Anterior cingulate cortex (tissue), 58 donors: ENCODE measurements at regions not wholly inside any gene's neighbourhood (a gene's known extent, or its start where the extent isn't known, plus 50 kb on each side); places are given as distances from the start of the nearest gene placed in this dataset.
A peak's percentile ranks its signal among the peaks of the same experiment; 100 is the strongest.

ENCODE experiments used
- DNase-seq, 58 donors: peaks; one replicate each; lab custom pipeline; 2025; lab: John Stamatoyannopoulos, UW

DNA sequence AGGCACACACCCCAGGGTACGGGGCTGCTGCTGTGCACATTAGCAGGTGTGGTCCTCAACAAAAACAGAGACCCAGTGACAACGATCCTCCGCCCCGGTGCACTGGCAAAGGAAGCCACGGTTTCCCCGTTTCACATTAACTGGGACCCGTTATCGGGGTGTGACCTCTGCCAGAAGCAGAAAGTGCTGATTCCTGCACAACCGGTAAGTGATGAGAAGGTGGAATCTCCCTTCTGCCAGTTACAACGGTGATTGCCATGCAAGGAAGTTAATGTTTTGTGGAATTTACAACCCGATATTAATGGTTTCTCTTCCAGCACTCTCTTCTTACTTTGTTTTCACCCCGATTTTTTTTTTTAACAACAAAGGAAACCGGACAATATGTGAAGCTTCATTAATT, 294.9 kb upstream of the IRX1 start:
- DNase-seq, result no peak

DNA sequence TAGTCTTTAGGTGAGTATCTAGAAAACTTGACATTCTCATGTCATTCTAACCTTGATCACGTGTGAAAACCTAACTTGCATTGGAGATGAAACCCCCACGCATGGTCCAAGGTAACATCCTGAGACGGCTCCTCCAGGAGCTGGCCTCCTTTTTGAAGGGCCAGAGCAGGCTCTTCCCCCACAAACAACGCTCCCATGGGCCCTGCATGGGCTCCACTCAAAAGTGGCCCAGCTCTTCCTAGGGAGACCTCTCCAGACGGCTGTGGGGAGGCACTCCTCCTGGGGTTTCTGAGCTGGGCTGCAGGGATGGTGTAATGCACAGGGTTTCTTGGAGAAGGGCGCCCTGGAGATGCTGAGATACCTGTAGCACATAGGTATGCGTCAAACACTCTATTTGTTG, 296.2 kb upstream of the IRX1 start:
- DNase-seq, result no peak

DNA sequence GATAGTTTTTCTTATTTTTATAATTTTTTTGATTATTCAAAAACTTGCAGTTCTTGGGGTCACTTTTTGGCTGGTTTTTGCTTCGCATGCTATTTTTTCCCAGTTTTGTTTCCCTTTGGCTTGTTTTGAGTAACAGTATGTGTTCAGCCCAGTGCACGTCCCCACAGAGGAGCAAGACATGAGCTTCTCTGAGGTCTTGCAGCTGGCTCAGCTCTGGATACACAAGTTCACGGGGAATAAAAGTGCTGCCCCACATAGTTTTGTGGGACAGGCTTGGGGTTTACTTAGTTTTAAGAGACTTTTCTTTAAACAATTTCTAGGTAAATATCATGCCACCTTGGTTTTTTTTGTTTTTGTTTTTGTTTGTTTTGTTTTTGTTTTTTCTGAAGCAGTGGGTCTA, 297.8 kb upstream of the IRX1 start:
- DNase-seq, result no peak

DNA sequence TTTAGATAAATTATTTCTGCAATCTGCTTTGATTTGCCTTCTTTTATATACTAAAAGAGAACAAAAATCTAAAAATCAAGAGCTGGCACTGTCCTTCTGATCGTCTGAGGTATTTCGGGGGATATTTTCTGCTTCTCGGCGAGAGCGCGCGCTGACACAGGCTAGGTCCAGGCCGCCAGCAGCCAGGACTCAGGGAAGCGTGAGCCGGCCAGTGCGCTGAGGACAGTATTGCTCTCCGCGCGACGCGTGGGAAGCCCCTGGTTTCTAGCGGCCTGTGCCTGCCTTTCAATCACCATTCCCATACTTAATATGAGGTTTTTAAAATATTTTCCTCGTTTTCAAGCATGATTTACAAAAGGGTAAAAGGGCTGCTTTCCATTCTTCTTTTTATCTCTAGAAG, 307.3 kb upstream of the IRX1 start:
- no peak for DNase-seq

DNA sequence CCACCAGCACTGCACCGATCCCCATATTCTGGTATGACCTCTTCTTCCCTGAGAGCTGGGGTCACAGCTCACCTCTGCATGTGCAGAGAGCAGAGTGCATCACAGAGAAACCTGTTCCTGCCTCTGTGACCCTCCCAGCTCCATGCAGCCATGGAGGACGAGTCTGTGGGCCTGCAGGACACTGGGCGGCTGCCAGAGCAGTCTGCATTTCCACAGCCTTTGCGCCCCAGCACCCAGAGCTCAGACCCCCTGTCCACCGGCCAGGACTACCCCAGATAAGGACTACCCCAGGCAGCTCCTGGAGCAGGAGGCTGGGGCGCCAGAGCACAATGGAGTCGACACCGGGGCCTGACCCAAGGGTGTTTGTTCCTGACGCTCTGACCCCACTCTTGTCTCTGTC, 308.1 kb upstream of the IRX1 start:
- DNase-seq, result no peak

DNA sequence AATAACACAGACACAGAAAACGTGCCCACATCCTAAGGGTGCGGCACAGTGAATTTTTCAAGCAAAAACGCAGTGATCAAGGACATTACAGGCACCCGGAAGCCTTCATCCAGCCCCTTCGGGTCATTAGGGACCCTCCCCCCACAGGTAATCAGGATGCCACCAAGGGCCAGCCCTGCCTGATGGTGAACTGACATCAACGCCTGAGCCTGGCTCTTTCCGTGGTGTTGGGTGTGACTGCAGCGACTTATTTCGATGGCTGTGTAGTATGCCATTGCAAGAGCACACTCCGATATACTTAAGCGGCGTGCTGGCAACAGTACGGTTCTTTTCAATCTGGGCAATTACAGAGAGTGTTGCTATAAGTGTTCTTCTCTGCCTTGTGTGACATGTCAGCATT, 310.0 kb upstream of the IRX1 start:
- DNase-seq, result no peak

DNA sequence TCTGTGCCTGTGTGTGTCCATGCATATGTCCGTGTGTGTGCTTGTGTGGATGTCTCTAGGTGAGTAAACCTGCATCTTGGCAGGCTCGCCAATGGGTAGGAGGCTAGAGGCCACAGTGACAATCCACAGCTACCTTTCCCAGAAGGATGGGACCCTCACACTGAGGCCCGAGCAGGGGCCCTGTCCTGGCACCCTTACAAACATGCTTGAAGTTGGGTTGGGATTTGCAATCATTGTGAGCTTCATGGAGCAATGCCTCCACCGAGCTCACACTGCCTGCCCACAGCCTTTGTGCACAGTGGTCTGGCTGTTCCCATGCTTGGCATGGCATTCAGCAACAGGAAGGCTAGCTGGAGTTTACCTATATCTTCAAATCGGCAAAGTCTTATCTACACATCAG, 311.1 kb upstream of the IRX1 start:
- no peak for DNase-seq

DNA sequence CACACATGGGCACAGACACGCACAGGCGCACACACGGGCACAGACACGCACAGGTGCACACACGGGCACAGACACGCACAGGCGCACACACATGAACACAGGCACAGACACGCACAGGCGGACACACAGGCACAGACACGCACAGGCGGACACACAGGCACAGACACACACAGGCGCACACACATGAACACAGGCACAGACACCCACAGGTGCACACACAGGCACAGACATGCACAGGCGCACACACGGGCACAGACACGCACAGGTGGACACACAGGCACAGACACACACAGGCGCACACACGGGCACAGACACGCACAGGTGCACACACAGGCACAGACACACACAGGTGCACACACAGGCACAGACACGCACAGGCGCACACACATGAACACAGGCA, 312.8 kb upstream of the IRX1 start:
- no peak for DNase-seq

DNA sequence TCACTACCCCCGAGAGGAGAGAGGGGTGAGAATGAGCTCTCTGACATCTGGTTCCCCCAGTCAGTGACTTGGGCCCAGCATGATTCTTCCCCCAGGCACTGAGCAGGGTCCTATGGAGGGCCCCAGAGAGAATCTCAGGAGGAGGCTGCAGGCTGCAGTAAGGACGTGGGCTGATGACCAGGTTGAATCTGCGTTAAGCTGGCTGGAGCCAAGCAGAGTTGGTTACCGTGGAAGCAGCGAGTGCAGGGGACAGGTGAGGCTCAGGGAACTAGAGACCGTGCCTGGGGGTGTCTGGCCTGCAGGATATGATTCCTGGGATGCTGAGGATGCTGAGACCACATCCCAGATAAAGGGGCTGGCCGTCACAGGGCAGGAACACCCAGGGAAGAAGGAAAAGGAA, 314.3 kb upstream of the IRX1 start:
- no peak for DNase-seq

DNA sequence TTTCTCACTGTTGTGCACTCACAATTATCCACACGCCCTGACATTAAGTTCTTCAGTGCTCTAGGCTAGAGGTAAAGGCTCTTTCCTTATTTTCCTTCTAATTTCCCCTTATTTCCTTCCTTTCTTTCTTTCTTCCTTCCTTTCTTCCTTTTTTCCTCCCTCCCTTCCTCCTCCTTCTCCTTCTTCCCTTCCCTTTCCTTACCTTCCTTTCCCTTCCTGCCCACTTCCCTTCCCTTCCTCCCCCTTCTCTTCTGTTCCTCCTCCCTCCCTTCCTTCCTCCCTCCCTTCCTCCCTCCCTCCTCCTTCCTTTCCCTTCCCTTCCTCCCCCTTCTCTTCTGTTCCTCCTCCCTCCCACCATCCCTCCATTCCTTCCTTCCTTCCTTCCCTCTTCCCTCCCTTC, 317.0 kb upstream of the IRX1 start:
- no peak for DNase-seq

DNA sequence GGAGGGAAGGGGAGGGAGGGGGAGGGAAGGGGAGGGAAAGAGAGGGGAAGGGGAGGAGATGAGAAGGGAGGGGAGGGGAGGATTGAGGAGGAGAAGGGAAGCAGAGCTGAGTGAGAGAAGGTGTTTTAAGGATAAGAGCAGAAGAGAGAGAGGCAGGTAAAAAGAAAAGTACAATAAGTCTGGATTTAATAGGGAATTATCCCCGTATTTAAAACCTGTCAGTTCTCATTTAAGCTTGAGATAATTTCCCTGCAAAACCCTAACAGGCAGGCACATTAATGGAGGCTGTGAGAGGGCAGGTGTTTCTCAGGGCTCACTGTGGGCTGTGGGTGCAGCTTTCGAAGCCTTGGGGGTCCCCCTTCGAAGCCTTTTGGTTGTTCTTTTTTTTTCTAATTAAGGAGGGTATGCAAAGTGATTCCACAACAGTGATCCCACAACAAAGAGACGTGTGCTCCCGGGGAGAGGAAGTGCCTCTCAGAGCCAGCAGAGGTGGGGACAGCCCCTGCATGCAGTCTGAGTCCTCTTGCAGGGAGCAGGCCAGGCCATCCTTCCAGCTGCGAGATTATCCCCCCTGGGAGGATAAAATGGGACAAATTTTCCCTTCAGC, 317.9 kb upstream of the IRX1 start:
- no peak for DNase-seq

DNA sequence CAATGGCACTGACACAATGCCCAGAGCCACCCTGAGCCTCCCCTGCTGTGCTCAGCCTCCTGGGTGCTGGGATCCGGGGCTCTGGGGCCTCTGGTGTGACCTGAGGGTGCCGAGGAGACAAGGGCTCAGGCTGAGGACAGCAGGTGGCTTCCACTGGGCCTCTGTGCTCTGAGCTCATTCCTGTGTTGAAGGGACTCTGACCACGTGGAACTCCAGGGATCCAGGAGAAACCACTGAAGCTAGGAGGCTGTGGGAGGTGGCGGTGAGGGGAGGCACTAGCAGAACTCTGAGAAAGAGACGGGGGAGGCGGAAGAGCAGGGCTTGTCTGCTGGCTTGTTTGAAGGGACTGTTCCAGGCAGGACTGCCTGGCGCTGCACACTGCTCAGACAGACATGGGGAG, 318.7 kb upstream of the IRX1 start:
- no peak for DNase-seq

DNA sequence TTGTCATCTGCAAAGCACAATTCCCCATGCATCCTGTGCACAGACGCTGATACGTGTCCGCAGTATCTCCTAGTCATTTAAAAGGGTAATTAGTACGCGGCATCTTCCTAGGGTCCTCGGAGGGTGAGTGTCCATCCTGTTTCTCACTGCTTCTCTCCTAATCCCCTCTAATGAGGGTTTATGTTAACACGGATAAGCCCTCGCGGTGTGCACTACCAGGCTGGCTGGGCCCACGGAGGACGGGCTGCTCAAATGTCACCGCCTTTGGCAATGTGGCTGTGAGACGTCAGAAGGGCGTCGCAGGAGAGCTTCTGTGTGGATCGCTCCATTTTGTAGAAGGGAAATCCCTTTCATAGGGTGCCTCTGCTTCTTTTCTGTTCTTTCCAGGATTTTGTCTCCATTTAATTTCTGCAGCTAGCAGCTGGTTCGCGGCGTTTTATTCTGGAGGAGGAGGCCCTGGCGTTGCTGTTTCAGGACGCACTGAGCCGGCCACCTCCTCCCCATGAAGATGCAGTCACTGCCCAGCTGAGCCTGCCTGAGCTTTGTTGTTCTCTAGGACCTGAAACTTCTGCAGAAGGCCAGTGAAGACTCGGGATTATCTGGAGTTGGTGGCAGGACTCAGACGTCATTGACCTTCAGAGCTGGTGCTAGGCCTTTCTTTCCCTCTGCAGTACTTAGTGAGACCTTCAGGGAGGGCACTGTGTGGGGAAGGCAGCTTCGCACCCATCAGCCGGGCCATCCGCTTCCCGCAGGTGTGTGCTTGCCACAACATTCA, 326.1 kb upstream of the IRX1 start:
- no peak for DNase-seq

DNA sequence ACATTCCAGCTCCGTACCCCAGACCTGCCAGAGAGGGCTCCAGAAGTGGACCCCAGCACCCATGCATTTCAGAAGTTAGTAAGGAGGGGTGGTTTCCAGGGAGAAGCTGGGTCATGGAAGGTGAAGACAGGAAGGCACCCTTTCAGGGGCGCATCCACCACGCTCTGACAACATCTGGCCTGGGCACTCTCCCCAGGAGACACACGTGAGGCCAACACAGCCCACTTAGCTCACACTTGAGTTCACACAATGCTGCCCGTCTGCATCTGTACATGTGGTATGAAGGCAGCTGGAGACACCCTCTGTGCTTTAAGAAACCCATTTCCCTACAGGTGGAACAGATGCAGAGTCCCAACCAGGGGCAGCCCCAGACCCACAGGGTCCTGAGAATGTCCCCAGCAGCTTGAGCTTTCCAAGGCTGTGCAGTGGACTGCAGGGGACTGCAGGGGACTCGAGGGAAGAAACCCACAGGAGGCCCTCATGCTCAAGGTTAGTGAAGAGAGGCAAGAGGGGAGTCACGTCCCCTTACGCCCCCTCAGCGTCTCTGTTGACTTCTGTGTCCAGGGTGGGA, 326.8 kb upstream of the IRX1 start:
- DNase-seq, result no peak

DNA sequence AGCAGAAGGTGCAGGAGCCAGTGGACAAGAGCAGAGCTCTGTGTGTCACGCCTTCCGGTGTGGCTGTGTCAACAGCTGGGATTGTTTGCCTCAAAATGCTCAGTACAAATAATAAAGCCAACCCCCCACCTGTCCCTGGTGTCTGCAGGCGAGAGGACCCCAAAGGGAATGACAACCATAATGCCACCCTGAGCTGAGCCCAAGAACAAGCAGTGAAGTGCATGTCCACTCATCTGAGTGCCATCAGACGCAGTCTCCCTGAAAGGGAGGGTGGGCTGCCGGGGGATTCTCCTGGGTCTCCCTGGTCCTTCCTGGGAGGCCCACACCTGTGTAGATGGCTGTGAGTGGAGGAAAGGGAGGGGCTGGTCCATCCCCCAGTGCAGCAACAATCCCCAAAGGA, 328.8 kb upstream of the IRX1 start:
- DNase-seq, result no peak

DNA sequence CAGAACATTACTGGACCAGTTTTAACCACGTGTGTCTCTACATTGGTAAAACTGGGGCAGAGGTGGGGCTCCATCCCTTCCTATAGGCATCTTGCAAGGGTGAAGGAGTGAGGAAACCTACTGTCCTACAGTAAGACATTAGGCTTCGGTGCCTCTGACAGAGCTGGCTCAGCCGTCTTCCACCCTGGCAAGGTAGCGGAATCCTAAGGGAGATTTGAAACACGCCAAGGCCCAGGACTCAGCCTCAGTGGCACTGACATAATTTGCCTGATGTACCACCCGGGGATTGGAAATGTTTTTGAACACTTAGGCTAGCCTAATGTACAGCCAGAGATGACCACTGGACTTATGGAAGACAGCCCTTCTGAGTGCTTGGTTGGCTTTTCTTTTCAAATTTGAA, 329.7 kb upstream of the IRX1 start:
- DNase-seq, result no peak

DNA sequence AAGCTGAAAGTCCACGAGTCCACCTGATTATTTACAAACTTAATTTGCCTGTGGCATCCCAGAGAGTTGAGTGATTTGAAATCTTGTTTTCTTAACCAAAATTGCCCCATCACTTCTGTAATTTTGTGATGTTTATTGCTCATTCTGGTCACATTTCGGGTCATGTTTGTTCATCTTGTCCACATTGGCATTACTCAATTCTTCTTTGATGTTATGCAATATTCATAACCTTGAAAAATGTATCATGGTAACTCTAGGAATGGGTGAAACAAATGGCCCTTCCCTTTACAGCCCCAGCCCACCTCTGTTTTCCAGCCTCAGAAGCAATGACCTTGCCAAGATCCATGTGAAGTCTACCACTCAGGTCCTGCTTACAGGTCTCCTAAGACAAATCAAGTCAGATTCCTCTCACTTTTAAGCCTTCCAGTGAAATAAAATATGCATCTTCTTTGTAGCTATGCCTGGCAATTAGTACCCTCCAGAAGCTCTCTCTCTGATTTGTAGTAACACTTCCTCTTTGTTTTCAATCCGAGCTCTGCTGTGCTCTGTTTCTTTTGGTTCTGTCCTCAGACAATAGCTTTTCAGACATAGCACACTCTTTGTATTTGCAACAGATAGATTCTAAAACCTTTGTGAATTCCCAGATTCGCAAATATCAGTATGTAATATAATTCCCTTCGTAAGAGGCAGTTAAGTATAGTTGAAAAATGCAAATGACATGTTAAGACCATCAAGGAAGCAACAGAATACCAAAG, 330.3 kb upstream of the IRX1 start:
- DNase-seq, result peak in 2 of 58 donors; percentile 34 to 60

DNA sequence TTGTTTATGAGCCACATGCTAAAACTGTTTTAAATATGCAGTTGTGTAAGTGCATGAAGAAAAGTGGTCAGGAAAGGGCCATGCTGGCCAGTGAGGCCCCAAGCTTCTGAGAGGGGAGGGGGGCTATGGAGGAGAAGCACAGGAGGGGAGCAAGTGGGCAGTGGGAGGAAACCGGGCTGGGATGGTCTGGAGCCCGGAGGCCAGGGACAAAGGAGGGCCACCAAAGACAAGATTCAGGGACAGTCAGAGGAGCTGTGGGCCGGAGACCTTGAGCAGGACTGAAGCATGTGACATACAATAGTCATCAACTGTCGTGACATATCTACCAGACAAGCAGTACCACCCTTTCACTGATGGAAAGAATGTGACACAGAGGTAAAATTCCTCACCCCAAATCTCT, 333.2 kb upstream of the IRX1 start:
- no peak for DNase-seq

DNA sequence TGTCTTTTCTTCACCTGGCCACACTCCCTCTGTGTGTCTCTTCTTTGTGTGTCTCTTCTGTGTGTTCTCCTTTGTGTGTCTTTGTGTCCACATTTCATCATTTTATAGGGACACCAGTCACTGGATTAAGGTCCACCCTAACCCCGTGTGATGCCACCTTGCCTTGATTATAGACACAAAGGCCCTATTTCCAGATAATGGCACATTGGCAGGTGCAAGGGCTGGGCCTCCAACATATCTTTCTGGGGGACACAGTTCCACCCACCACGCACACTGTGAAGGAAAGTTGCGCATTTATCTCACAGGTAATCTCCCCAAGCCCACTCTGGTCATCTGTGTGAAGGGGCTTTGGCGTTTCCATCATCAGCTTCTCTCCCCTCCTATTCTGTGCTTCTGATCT, 334.6 kb upstream of the IRX1 start:
- DNase-seq, result no peak

DNA sequence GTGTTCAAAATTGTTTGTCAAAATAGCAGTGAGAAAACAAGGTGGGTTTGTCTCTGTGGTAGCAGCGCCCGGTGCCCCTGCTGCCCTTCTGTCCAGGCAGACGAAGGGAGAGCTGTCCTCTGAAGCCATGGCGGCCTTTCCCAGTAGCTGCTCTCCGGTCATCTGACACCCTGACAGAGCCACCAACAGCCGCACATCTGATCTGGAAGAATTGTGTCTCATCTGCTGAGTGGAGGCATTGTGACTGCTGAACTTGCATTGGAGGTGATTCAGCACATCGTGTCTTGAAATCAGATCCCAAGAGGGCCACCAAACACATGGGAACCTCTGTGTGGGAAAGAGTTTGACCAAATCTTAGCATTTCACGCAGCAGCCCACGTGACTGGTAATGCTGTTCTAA, 337.6 kb upstream of the IRX1 start:
- DNase-seq, result peak in 3 of 58 donors; percentile 7 to 25 (median 22)

DNA sequence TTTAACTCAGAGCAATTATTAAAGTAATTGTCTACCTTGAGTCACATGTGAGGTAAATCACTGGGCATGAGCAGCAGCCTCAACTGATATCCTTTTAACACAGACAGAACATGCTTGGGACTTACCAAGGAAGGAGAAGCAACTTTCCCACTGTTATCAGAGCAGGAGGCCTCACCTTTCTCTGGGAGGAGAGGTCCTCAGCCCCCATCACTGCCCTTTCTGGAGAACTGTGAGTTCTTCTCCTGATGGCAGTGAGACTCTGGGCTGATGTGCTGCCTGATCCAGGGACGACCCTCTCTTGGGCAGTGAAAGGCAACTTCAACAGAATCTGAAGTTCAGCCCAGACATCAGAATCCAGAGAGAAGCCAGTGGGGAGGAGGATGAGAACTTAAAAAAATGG, 343.4 kb upstream of the IRX1 start:
- DNase-seq, result no peak

DNA sequence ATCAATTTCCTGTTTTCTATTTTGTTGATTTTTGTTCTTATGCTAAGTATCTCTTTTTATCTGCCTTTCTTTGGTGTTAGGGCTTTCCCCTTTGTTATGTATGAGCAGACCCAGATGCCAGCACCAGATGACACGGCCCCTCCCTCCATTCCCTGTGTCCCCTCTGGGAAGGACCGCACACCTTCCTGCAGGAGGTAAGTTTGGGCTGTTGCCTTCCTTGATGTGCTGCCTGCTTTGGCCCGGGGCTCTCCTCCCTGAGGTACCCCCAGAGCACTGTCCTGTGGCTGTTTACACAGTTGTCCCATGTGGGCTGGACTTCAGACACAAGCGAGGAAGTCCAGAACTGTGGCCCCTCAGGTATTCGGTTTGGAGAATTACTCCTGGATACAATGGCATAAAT, 343.8 kb upstream of the IRX1 start:
- DNase-seq, result no peak
